Ovary (tissue), 3 donors: ENCODE measurements at regions not wholly inside any gene's neighbourhood (a gene's known extent, or its start where the extent isn't known, plus 50 kb on each side); places are given as distances from the start of the nearest gene placed in this dataset.

Experiments
- EP300 ChIP-seq: sonication (generic); formaldehyde crosslinking; IDR thresholded peaks from one replicate; pipeline ENCODE4 v1.6.1; 2017; ENCODE audit warnings: antibody characterized with exemption
- TF ChIP-seq, protein P1 (sequence below), 3 donors: fragments of 450-650 bp in 2 of 3; fragments of 200-600 bp in 1 of 3; IDR thresholded peaks; one replicate each; pipeline versions ENCODE4 v1.5.1 to v1.8.0; 2016 to 2022; ENCODE audit warnings: antibody characterized with exemption in 3 of 3, mild to moderate bottlenecking in 1 of 3
- donor health status: DM: no; HTN: no; CAD: no.

DNA sequence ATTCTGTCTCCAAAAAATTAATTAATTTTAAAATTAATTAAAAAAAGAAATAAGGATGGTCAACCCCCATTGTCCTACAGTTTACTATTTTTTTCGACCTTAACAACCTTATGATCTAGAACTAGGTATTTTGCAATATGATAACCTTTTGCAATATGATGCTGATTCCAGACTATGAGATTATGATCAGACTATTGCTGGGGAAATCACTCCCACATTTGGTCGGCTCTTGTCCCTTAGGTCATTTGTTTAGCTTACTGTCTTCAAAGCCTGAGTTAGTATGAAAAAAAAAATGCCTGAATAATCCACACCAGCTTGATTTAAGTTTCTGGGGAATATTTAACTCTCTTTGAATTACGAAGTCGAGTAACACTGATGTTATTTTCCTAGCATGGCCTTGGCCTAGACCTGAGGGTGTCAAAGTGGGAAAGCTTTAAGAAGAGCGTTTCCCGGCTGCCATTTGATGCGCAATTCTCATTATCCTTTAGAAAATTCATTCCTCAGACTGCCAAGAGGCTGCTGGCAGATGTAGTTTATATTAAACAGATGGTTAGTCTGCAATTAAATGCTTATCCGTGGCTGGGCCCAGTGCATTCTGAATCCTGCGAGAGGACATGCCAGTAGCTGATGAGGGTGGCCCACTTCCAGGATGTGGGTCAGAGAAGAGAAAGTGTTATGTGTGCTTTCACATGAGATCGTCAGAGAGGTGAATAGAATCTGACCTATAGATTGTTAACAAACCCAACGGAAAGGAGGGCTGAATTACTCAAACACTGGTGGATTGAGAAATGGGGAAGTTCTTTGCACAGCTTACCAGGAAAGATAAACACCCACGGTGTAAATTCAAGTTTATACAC lies 496.0 kb upstream of the THBS1 start:
- TF ChIP-seq, protein P1, sequence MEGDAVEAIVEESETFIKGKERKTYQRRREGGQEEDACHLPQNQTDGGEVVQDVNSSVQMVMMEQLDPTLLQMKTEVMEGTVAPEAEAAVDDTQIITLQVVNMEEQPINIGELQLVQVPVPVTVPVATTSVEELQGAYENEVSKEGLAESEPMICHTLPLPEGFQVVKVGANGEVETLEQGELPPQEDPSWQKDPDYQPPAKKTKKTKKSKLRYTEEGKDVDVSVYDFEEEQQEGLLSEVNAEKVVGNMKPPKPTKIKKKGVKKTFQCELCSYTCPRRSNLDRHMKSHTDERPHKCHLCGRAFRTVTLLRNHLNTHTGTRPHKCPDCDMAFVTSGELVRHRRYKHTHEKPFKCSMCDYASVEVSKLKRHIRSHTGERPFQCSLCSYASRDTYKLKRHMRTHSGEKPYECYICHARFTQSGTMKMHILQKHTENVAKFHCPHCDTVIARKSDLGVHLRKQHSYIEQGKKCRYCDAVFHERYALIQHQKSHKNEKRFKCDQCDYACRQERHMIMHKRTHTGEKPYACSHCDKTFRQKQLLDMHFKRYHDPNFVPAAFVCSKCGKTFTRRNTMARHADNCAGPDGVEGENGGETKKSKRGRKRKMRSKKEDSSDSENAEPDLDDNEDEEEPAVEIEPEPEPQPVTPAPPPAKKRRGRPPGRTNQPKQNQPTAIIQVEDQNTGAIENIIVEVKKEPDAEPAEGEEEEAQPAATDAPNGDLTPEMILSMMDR (IDR thresholded peaks at IDR 0.05) = no peak
- no peak for TF ChIP-seq EP300
